ENCODE measurements at regions not wholly inside any gene's neighbourhood (a gene's known extent, or its start where the extent isn't known, plus 50 kb on each side); places are given as distances from the start of the nearest gene placed in this dataset.
A peak's percentile ranks its signal among the peaks of the same experiment; 100 is the strongest.

DNA sequence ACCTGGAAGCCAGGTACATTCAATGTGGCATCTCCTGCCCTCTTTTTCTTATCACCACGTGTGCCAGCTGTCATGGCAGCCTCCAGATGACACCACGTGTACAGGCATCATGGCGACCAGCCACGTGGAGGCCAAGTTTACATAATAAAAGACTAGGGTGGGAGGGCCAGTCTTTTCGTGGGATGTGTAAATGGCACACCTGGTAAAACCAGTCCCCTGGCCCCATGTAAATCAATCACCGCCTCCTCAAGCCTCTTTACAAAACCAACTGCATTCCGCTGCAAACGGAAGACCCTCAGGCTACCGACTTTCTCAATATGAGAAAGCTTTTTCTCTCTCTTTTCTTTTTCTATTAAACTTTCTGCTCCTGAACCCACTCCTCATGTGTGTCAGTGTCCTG lies 65.1 kb upstream of the PHF14 start:
- intact Hi-C loops (cut with DNase I, micrococcal nuclease) = no loop called here
- ATAC-seq = no peak

DNA sequence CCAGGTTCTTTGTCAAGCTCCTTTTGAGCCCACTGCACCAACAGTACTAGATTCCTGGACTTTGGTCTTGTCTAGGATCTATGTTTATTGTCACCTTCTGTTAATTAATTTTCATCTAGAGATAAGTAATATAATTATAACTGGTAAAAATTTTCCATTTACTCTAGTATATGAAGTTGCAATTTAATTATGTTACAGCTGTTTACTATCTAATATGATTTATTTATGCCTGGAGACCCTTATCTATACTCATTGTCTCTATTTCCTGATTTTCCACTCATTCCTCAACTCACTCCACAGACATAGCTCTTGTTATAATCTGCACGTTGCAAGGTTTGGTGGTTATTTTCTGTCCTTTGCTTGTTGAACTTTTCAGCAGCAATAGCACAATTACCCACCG lies 63.2 kb upstream of the PHF14 start:
- intact Hi-C loops (cut with DNase I, micrococcal nuclease) = no loop called here
- DNase-seq (no peak), ATAC-seq (no peak)

More for the DNA sequence above, 65.1 kb upstream of the PHF14 start:
- no peak for DNase-seq

DNA sequence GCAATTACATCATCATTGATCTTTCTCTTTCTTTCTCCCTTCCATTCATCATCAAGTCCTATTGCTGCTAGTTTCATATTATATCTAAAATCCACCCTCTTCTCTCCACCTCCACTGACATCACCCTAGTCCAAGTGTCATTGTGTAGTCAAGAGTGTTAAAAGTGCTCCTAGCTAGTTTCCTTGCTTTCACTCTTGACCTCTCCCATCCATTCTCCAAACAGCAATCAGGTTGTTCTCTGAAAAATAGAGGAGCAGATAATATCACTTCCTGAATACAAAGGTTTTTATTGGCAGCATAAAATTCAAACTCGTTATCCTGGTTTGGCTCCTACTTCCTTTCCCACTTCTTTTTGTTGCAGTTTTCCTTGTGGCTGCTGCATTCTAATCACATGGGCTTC lies 61.6 kb upstream of the PHF14 start:
- ATAC-seq (peak; percentile 96), DNase-seq (no peak)
- intact Hi-C loops (cut with DNase I, micrococcal nuclease) = no loop called here

DNA sequence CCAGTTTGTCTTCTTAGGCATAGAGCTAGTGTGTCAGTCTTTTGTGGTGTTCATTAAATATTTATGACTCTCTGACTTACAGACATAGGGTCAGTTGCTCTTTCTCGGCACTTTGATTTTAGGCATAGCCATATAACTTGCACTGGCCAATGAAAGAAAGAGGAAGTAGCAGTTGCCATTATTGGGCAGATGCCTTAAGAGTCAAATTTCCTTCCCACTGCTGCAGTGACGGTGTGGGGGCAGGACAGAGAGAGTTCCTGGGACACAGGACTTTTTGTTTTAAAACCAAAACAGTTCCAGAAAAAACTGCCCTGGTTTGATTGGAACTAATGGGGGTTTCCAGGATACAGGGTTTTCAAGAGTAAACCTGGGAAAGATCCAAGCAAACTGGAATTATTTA lies 60.2 kb upstream of the PHF14 start:
- intact Hi-C loops (cut with DNase I, micrococcal nuclease) = no loop called here
- ATAC-seq = no peak
- no peak for DNase-seq

DNA sequence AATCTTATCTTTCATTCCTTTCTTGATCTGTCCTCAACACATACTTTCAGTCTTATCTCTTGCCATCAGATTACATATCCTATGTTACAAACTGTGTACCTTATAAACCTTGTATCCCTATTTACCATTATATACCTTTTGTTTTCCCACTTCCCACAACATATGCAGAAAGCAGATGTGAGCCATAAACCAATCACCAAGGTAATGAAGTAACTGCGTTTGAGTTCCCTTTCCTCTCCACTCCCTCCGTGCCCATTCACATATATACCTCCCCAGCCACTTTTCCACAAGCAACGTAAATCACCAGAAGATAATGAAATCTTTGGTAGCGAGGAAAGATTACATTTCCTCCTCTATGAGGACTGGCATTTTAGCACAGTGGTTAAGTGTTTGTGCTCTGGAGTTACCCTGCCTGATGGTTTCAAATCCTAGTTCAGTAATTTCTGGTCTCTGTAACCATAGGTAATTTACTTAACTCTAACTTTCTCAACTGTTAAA lies 55.5 kb upstream of the PHF14 start:
- ATAC-seq (peak; percentile 67), DNase-seq (no peak)
- intact Hi-C loops (cut with DNase I, micrococcal nuclease) = no loop called here

DNA sequence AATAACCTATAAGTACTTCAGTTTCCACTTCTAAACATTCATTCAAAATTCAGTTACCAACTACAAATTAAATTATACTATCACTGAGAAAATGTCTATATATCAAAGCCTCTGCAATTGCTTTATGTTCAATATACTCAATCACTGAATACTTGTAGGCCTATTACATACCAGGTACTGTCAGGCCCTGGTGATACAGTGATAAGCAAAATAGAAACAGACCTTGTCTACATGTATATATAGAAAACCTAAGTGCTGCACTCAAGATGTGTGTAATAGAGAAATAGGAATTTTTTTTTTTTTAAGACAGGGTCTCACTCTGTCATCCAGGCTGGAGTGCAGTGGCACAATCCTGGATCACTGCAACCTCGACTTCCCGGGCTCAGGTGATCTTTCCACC lies 53.7 kb upstream of the PHF14 start:
- DNase-seq (no peak), ATAC-seq (no peak)
- intact Hi-C loops (cut with DNase I, micrococcal nuclease) = no loop called here

Measured in left colon (tissue), 2 donors.